HUES6 (cell line): ENCODE measurements at regions not wholly inside any gene's neighbourhood (a gene's known extent, or its start where the extent isn't known, plus 50 kb on each side); places are given as distances from the start of the nearest gene placed in this dataset.

Source experiments
- H3K27ac ChIP-seq: 2 replicates; pipeline ENCODE4 v1.7.0; 2013; ENCODE audit warnings: low read depth, mild to moderate bottlenecking, low read length, inconsistent platforms
- H3K27me3 ChIP-seq: 2 replicates; pipeline ENCODE4 v1.6.1; 2013; ENCODE audit warnings: low read length; ENCODE audit not compliant: control insufficient read depth, insufficient read depth
- H3K36me3 ChIP-seq: 2 replicates; pipeline ENCODE4 v1.6.1; 2013; ENCODE audit warnings: low read length; ENCODE audit not compliant: control insufficient read depth, insufficient read depth
- H3K4me1 ChIP-seq: 2 replicates; pipeline ENCODE4 v1.6.1; 2013; ENCODE audit warnings: low read length; ENCODE audit not compliant: control insufficient read depth, insufficient read depth
- H3K4me3 ChIP-seq: 2 replicates; pipeline ENCODE4 v1.5.1; 2013; ENCODE audit warnings: low read depth, low read length
- H3K9ac ChIP-seq: one replicate; pipeline ENCODE4 v1.6.1; 2013; ENCODE audit warnings: mild to moderate bottlenecking, low read length
- H3K9me3 ChIP-seq: 2 replicates; pipeline ENCODE4 v1.6.1; 2013; ENCODE audit warnings: low read depth, low read length; ENCODE audit not compliant: control insufficient read depth, insufficient read depth

GRCh38 chr1:113280581-113280980 lies 109.7 kb upstream of the MAGI3 start:
- Histone ChIP-seq H3K4me1 (peaks cover 16% of the 10 kb centered on the region), H3K4me3 (no peak overlapping the region), H3K27ac (no peak overlapping the region), H3K36me3 (no peaks in the 10 kb centered on the region), H3K27me3 (no peaks in the 10 kb centered on the region), H3K9me3 (no peaks in the 10 kb centered on the region), H3K9ac (no peak overlapping the region)

GRCh38 chr1:113281550-113281949 lies 108.8 kb upstream of the MAGI3 start:
- Histone ChIP-seq H3K9ac (no peak overlapping the region), H3K27ac (no peak overlapping the region), H3K9me3 (no peaks in the 10 kb centered on the region)

GRCh38 chr1:113282008-113282892 lies 108.1 kb upstream of the MAGI3 start:
- no peak overlapping the region for H3K27ac ChIP-seq
- H3K4me1 ChIP-seq = peaks cover 1% of the 10 kb centered on the region
- no peaks in the 10 kb centered on the region for H3K27me3 ChIP-seq
- no peak overlapping the region for H3K4me3 ChIP-seq
- H3K36me3 ChIP-seq = no peaks in the 10 kb centered on the region
- no peak overlapping the region for H3K9ac ChIP-seq
- H3K9me3 ChIP-seq = no peaks in the 10 kb centered on the region

More at GRCh38 chr1:113281550-113281949, 108.8 kb upstream of the MAGI3 start:
- no peaks in the 10 kb centered on the region for H3K36me3 ChIP-seq
- no peaks in the 10 kb centered on the region for H3K27me3 ChIP-seq
- H3K4me1 ChIP-seq = peaks cover 7% of the 10 kb centered on the region
- no peak overlapping the region for H3K4me3 ChIP-seq

GRCh38 chr1:113282893-113283285 lies 107.4 kb upstream of the MAGI3 start:
- H3K27ac ChIP-seq = no peak overlapping the region
- H3K36me3 ChIP-seq = no peaks in the 10 kb centered on the region
- no peak overlapping the region for H3K9ac ChIP-seq
- no peaks in the 10 kb centered on the region for H3K4me1 ChIP-seq
- H3K27me3 ChIP-seq = no peaks in the 10 kb centered on the region
- H3K9me3 ChIP-seq = no peaks in the 10 kb centered on the region
- H3K4me3 ChIP-seq = no peak overlapping the region

- H3K9ac ChIP-seq = no peak overlapping the region
- no peaks in the 10 kb centered on the region for H3K9me3 ChIP-seq
- H3K4me3 ChIP-seq = no peak overlapping the region
- H3K27me3 ChIP-seq = no peaks in the 10 kb centered on the region
- H3K4me1 ChIP-seq = no peaks in the 10 kb centered on the region
- no peak overlapping the region for H3K27ac ChIP-seq
- H3K36me3 ChIP-seq = no peaks in the 10 kb centered on the region
Observed at GRCh38 chr1:113283914-113284313, 106.4 kb upstream of the MAGI3 start.

- Histone ChIP-seq H3K27ac (no peak overlapping the region), H3K4me1 (no peaks in the 10 kb centered on the region), H3K36me3 (no peaks in the 10 kb centered on the region), H3K4me3 (no peak overlapping the region), H3K9me3 (no peaks in the 10 kb centered on the region), H3K27me3 (no peaks in the 10 kb centered on the region), H3K9ac (no peak overlapping the region)
Observed at GRCh38 chr1:113286156-113286555, 104.2 kb upstream of the MAGI3 start.

- Histone ChIP-seq H3K27me3 (no peaks in the 10 kb centered on the region), H3K36me3 (no peaks in the 10 kb centered on the region), H3K9ac (no peak overlapping the region), H3K9me3 (no peaks in the 10 kb centered on the region), H3K27ac (no peak overlapping the region), H3K4me3 (no peak overlapping the region), H3K4me1 (no peaks in the 10 kb centered on the region)
Observed at GRCh38 chr1:113291777-113292602, 98.3 kb upstream of the MAGI3 start.

GRCh38 chr1:113292603-113293255 lies 97.6 kb upstream of the MAGI3 start:
- H3K27ac ChIP-seq = no peak overlapping the region

GRCh38 chr1:113293256-113293626 lies 97.1 kb upstream of the MAGI3 start:
- Histone ChIP-seq H3K4me3 (no peak overlapping the region), H3K27me3 (no peaks in the 10 kb centered on the region), H3K27ac (no peak overlapping the region), H3K9ac (no peak overlapping the region), H3K4me1 (no peaks in the 10 kb centered on the region), H3K36me3 (no peaks in the 10 kb centered on the region), H3K9me3 (no peaks in the 10 kb centered on the region)

More at GRCh38 chr1:113292603-113293255, 97.6 kb upstream of the MAGI3 start:
- no peak overlapping the region for H3K4me3 ChIP-seq
- no peaks in the 10 kb centered on the region for H3K27me3 ChIP-seq
- H3K9me3 ChIP-seq = no peaks in the 10 kb centered on the region
- no peak overlapping the region for H3K9ac ChIP-seq
- H3K36me3 ChIP-seq = no peaks in the 10 kb centered on the region
- no peaks in the 10 kb centered on the region for H3K4me1 ChIP-seq

- no peaks in the 10 kb centered on the region for H3K4me1 ChIP-seq
- no peak overlapping the region for H3K4me3 ChIP-seq
- H3K9ac ChIP-seq = no peak overlapping the region
- no peaks in the 10 kb centered on the region for H3K27me3 ChIP-seq
- no peak overlapping the region for H3K27ac ChIP-seq
- H3K36me3 ChIP-seq = no peaks in the 10 kb centered on the region
- H3K9me3 ChIP-seq = no peaks in the 10 kb centered on the region
Observed at GRCh38 chr1:113297749-113298148, 92.6 kb upstream of the MAGI3 start.

GRCh38 chr1:113298941-113299340 lies 91.4 kb upstream of the MAGI3 start:
- H3K27me3 ChIP-seq = no peaks in the 10 kb centered on the region

More at GRCh38 chr1:113298941-113299340, 91.4 kb upstream of the MAGI3 start:
- H3K27ac ChIP-seq = no peak overlapping the region
- no peaks in the 10 kb centered on the region for H3K9me3 ChIP-seq
- H3K9ac ChIP-seq = no peak overlapping the region
- H3K36me3 ChIP-seq = no peaks in the 10 kb centered on the region
- H3K4me3 ChIP-seq = no peak overlapping the region
- H3K4me1 ChIP-seq = no peaks in the 10 kb centered on the region
